RWPE2 (cell line): ENCODE measurements at regions not wholly inside any gene's neighbourhood (a gene's known extent, or its start where the extent isn't known, plus 50 kb on each side); places are given as distances from the start of the nearest gene placed in this dataset.

Source experiments
- ATAC-seq: fragments of 200-7000 bp; cut with Tn5 transposase; 3 replicates; pipeline ENCODE4 v1.9.1; 2021; ENCODE audit warnings: low read depth
- DNase-seq: peaks from one replicate; pipeline ENCODE4 v3.0.0-alpha.2; 2020; ENCODE audit warnings: low spot score
- H3K27ac ChIP-seq: fragments of 450-650 bp; 2 replicates; pipeline ENCODE4 v1.5.1; 2017; ENCODE audit warnings: mild to moderate bottlenecking; ENCODE audit not compliant: poor library complexity, severe bottlenecking
- H3K27me3 ChIP-seq: fragments of 250-450 bp; sonication (Bioruptor Pico); 2 replicates; pipeline ENCODE4 v1.5.1; 2021; ENCODE audit warnings: mild to moderate bottlenecking, moderate library complexity; ENCODE audit not compliant: insufficient read depth, poor library complexity, severe bottlenecking
- H3K36me3 ChIP-seq: fragments of 250-450 bp; sonication (Bioruptor Pico); 2 replicates; pipeline ENCODE4 v1.5.1; 2020; ENCODE audit warnings: low read depth, mild to moderate bottlenecking, moderate library complexity
- H3K4me1 ChIP-seq: fragments of 250-450 bp; sonication (Bioruptor Pico); 2 replicates; pipeline ENCODE4 v1.5.1; 2021; ENCODE audit warnings: mild to moderate bottlenecking, moderate library complexity; ENCODE audit not compliant: insufficient read depth, poor library complexity, severe bottlenecking
- H3K4me3 ChIP-seq: fragments of 250-450 bp; sonication (Bioruptor Pico); 2 replicates; pipeline ENCODE4 v1.5.1; 2021; ENCODE audit warnings: mild to moderate bottlenecking, moderate library complexity; ENCODE audit not compliant: severe bottlenecking
- H3K9me3 ChIP-seq: fragments of 250-450 bp; sonication (Bioruptor Pico); 2 replicates; pipeline ENCODE4 v1.5.1; 2021; ENCODE audit warnings: mild to moderate bottlenecking, moderate library complexity; ENCODE audit not compliant: severe bottlenecking
- CTCF ChIP-seq: fragments of 450-650 bp; IDR thresholded peaks from one replicate; pipeline ENCODE4 v1.5.1; 2017; ENCODE audit warnings: mild to moderate bottlenecking, moderate library complexity; ENCODE audit not compliant: poor library complexity, severe bottlenecking

GRCh38 chr7:67466109-67466508 is 469.5 kb downstream of the TYW1 start:
- DNase-seq = no peak
- H3K4me3 ChIP-seq = no peak overlapping the region

GRCh38 chr7:67470256-67470751 is 473.7 kb downstream of the TYW1 start:
- Histone ChIP-seq H3K27ac (no peak overlapping the region), H3K4me1 (no peaks in the 10 kb centered on the region), H3K9me3 (no peaks in the 10 kb centered on the region), H3K36me3 (no peaks in the 10 kb centered on the region), H3K4me3 (no peak overlapping the region), H3K27me3 (no peaks in the 10 kb centered on the region)
- ATAC-seq = no peak
- DNase-seq = no peak
- TF ChIP-seq CTCF = no peak

More at GRCh38 chr7:67466109-67466508, 469.5 kb downstream of the TYW1 start:
- ATAC-seq = no peak
- Histone ChIP-seq H3K27ac (no peak overlapping the region), H3K36me3 (no peaks in the 10 kb centered on the region), H3K27me3 (no peaks in the 10 kb centered on the region), H3K9me3 (no peaks in the 10 kb centered on the region), H3K4me1 (no peaks in the 10 kb centered on the region)
- no peak for TF ChIP-seq CTCF

GRCh38 chr7:67475293-67475692 is 478.7 kb downstream of the TYW1 start:
- ATAC-seq (no peak), DNase-seq (no peak)
- no peak for TF ChIP-seq CTCF
- no peak overlapping the region for H3K27ac ChIP-seq
- no peaks in the 10 kb centered on the region for H3K27me3 ChIP-seq
- no peaks in the 10 kb centered on the region for H3K9me3 ChIP-seq
- H3K4me3 ChIP-seq = no peak overlapping the region
- H3K36me3 ChIP-seq = no peaks in the 10 kb centered on the region
- no peaks in the 10 kb centered on the region for H3K4me1 ChIP-seq

GRCh38 chr7:67478066-67478465 is 481.4 kb downstream of the TYW1 start:
- no peaks in the 10 kb centered on the region for H3K36me3 ChIP-seq
- DNase-seq (no peak), ATAC-seq (no peak)
- no peak overlapping the region for H3K4me3 ChIP-seq
- H3K27ac ChIP-seq = no peak overlapping the region
- H3K9me3 ChIP-seq = no peaks in the 10 kb centered on the region
- H3K27me3 ChIP-seq = no peaks in the 10 kb centered on the region
- no peaks in the 10 kb centered on the region for H3K4me1 ChIP-seq
- TF ChIP-seq CTCF = no peak

GRCh38 chr7:67484244-67484751 is 487.7 kb downstream of the TYW1 start:
- Histone ChIP-seq H3K36me3 (no peaks in the 10 kb centered on the region), H3K4me3 (no peak overlapping the region), H3K4me1 (no peaks in the 10 kb centered on the region), H3K27ac (no peak overlapping the region), H3K9me3 (no peaks in the 10 kb centered on the region), H3K27me3 (no peaks in the 10 kb centered on the region)
- peak; percentile 68 for TF ChIP-seq CTCF
- DNase-seq (no peak), ATAC-seq (no peak)
